ENCODE measurements at regions not wholly inside any gene's neighbourhood (a gene's known extent, or its start where the extent isn't known, plus 50 kb on each side); places are given as distances from the start of the nearest gene placed in this dataset.
A peak's percentile ranks its signal among the peaks of the same experiment; 100 is the strongest.
"Not testable (repeated sequence)": the region's sequence is repeated elsewhere in the genome, so short reads cannot be mapped to it uniquely, and the experiment has no call there.

DNA sequence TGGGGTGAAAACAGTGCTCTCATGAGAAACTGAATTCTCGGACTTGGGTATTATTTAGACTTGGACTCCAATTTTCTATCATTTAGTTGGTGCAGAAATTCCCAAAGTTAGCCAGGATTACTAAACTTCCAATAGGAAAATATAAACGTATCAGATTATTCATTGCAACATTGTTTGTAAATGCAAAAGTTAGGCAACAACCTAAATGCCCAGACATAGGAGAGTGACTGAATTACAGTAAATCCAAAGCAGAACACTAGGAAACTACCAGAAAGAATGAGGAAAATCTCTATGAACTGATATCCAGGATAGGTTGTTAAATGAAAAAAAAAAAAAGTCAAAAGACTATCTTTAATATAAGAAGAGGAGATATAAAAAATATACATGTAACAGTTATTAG is 96.2 kb upstream of the DPY19L1 start:
- H3K9me3 ChIP-seq (ENCODE audit: control insufficient read depth, low read depth, low read length); H3K27ac Mint-ChIP-seq; H2BK20ac ChIP-seq (ENCODE audit: low read depth, low read length, poor library complexity, severe bottlenecking); H4K20me1 ChIP-seq (ENCODE audit: control insufficient read depth, insufficient read depth, insufficient read length); H4K91ac ChIP-seq (ENCODE audit: insufficient read length, low read depth, low read length); H3K23me2 ChIP-seq (ENCODE audit: insufficient read length, low read depth, low read length, poor library complexity, severe bottlenecking); H3K9ac ChIP-seq (ENCODE audit: extremely low read depth, insufficient read length, low read length); H3K56ac ChIP-seq (ENCODE audit: insufficient read length, low read depth, low read length); H2AFZ ChIP-seq (ENCODE audit: low read length); H3K27me3 Mint-ChIP-seq (ENCODE audit: low read depth); H3K79me1 ChIP-seq (ENCODE audit: insufficient read depth, low read depth, low read length, poor library complexity, severe bottlenecking); H3T11ph ChIP-seq (ENCODE audit: low read length); H2BK12ac ChIP-seq (ENCODE audit: insufficient read length, low read depth, low read length); H2BK120ac ChIP-seq (ENCODE audit: low read depth, low read length, poor library complexity, severe bottlenecking); H4K8ac ChIP-seq (replicated peaks; ENCODE audit: insufficient read length, low read depth, low read length); H3K23ac ChIP-seq (ENCODE audit: insufficient read length, low read depth, low read length); H3K14ac ChIP-seq (ENCODE audit: insufficient read depth, low read length); H3K27ac ChIP-seq (ENCODE audit: insufficient read length, low read depth, low read length); H2BK15ac ChIP-seq (ENCODE audit: low read depth, low read length); H4K5ac ChIP-seq (ENCODE audit: insufficient read length, low read depth, low read length); H3K4me1 ChIP-seq (ENCODE audit: insufficient read depth, low read length); H3K4me3 Mint-ChIP-seq; H3K27me3 ChIP-seq (ENCODE audit: insufficient read depth, low read length); H3K79me2 ChIP-seq (ENCODE audit: insufficient read depth, low read length); H3K18ac ChIP-seq (ENCODE audit: insufficient read length, low read depth, low read length); H2BK5ac ChIP-seq (ENCODE audit: insufficient read length, low read length); H3K4me2 ChIP-seq (ENCODE audit: insufficient read depth, insufficient read length, low read length); H3K36me3 Mint-ChIP-seq (ENCODE audit: insufficient read depth in 1 of 3, low read depth in 3 of 3); H2AK5ac ChIP-seq (ENCODE audit: insufficient read length, low read length); H3K4ac ChIP-seq (ENCODE audit: low read depth, low read length); H3K4me1 Mint-ChIP-seq; H3K9me3 Mint-ChIP-seq; DNase-seq: not testable (repeated sequence)
- no CpG with 5 or more reads among the region's 2 CpGs for WGBS (ENCODE audit: extremely low coverage, insufficient read length, low lambda C conversion rate)

DNA sequence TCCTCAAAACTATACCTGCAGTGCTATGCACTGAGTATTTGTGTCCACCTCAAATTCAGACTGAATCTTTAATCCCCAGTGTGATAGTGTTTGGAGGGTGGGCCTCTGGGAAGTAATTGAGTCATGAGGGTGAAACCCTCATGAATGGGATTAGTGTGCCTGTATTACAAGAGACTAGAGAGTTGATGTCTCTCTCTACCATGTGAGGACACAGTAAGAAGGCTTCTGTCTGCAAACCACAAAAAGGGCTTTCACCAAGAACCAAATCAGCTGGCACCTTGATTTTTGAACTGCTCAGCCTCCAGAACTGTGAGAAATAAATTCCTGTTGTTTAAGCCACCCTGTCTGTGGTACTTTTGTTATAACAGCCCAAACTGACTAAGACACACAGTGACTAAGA is 95.7 kb upstream of the DPY19L1 start:
- not testable (repeated sequence) for H3K27me3 Mint-ChIP-seq (ENCODE audit: low read depth); H2BK15ac ChIP-seq (ENCODE audit: low read depth, low read length); H3K4me2 ChIP-seq (ENCODE audit: insufficient read depth, insufficient read length, low read length); H3K79me1 ChIP-seq (ENCODE audit: insufficient read depth, low read depth, low read length, poor library complexity, severe bottlenecking); H3K4ac ChIP-seq (ENCODE audit: low read depth, low read length); H3K36me3 Mint-ChIP-seq (ENCODE audit: insufficient read depth in 1 of 3, low read depth in 3 of 3); H3K18ac ChIP-seq (ENCODE audit: insufficient read length, low read depth, low read length); H3K14ac ChIP-seq (ENCODE audit: insufficient read depth, low read length); H4K20me1 ChIP-seq (ENCODE audit: control insufficient read depth, insufficient read depth, insufficient read length); H4K8ac ChIP-seq (replicated peaks; ENCODE audit: insufficient read length, low read depth, low read length); H3K27ac ChIP-seq (ENCODE audit: insufficient read length, low read depth, low read length); H3K4me1 ChIP-seq (ENCODE audit: insufficient read depth, low read length); H3K27me3 ChIP-seq (ENCODE audit: insufficient read depth, low read length); H3K4me1 Mint-ChIP-seq; H2BK120ac ChIP-seq (ENCODE audit: low read depth, low read length, poor library complexity, severe bottlenecking); H4K91ac ChIP-seq (ENCODE audit: insufficient read length, low read depth, low read length); H3K23ac ChIP-seq (ENCODE audit: insufficient read length, low read depth, low read length); H3K9me3 Mint-ChIP-seq; H3K9ac ChIP-seq (ENCODE audit: extremely low read depth, insufficient read length, low read length); H4K5ac ChIP-seq (ENCODE audit: insufficient read length, low read depth, low read length); DNase-seq; H3K23me2 ChIP-seq (ENCODE audit: insufficient read length, low read depth, low read length, poor library complexity, severe bottlenecking); H2AK5ac ChIP-seq (ENCODE audit: insufficient read length, low read length); H3K79me2 ChIP-seq (ENCODE audit: insufficient read depth, low read length); H2BK12ac ChIP-seq (ENCODE audit: insufficient read length, low read depth, low read length); H3K4me3 Mint-ChIP-seq; H2BK20ac ChIP-seq (ENCODE audit: low read depth, low read length, poor library complexity, severe bottlenecking); H3K9me3 ChIP-seq (ENCODE audit: control insufficient read depth, low read depth, low read length); H3T11ph ChIP-seq (ENCODE audit: low read length); H3K56ac ChIP-seq (ENCODE audit: insufficient read length, low read depth, low read length); H2AFZ ChIP-seq (ENCODE audit: low read length); H2BK5ac ChIP-seq (ENCODE audit: insufficient read length, low read length)
- H3K27ac Mint-ChIP-seq, result peak overlapping the region in 1 of 3 experiments; percentile 31; a peak in 1 of 7 replicates

DNA sequence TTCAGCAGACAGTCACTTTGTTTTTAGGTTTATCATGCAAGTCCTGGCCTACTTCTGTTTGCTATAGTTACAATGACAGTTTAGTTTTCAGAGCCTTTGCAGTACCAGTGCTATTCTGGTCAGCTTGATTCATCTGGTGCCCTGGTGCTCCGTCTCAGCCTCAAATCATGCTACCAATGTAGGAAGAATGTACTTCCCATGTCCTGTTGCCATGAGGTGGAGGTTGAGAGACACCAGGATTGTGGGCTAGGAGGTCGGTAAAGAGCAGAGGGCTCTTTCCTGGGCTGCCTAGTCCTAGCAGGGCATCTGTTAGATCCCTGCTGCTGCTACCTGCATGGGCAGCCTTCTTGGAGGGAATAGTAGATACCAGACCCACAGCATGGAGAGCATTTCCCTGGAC is 91.4 kb upstream of the DPY19L1 start:
- H4K20me1 ChIP-seq (ENCODE audit: control insufficient read depth, insufficient read depth, insufficient read length); H3K4me1 Mint-ChIP-seq; H3K23ac ChIP-seq (ENCODE audit: insufficient read length, low read depth, low read length); H3K9me3 ChIP-seq (ENCODE audit: control insufficient read depth, low read depth, low read length); H3K27ac Mint-ChIP-seq; H2AFZ ChIP-seq (ENCODE audit: low read length); H3K18ac ChIP-seq (ENCODE audit: insufficient read length, low read depth, low read length); H2BK5ac ChIP-seq (ENCODE audit: insufficient read length, low read length); H3K79me1 ChIP-seq (ENCODE audit: insufficient read depth, low read depth, low read length, poor library complexity, severe bottlenecking); H3K36me3 Mint-ChIP-seq (ENCODE audit: insufficient read depth in 1 of 3, low read depth in 3 of 3); H3K9me3 Mint-ChIP-seq; H2BK20ac ChIP-seq (ENCODE audit: low read depth, low read length, poor library complexity, severe bottlenecking); H3T11ph ChIP-seq (ENCODE audit: low read length); H2AK5ac ChIP-seq (ENCODE audit: insufficient read length, low read length); H3K56ac ChIP-seq (ENCODE audit: insufficient read length, low read depth, low read length); H3K14ac ChIP-seq (ENCODE audit: insufficient read depth, low read length); H2BK120ac ChIP-seq (ENCODE audit: low read depth, low read length, poor library complexity, severe bottlenecking); H2BK15ac ChIP-seq (ENCODE audit: low read depth, low read length); H3K27ac ChIP-seq (ENCODE audit: insufficient read length, low read depth, low read length); H3K27me3 ChIP-seq (ENCODE audit: insufficient read depth, low read length); H3K4me3 Mint-ChIP-seq; H3K27me3 Mint-ChIP-seq (ENCODE audit: low read depth); H2BK12ac ChIP-seq (ENCODE audit: insufficient read length, low read depth, low read length); H3K23me2 ChIP-seq (ENCODE audit: insufficient read length, low read depth, low read length, poor library complexity, severe bottlenecking); H3K9ac ChIP-seq (ENCODE audit: extremely low read depth, insufficient read length, low read length); DNase-seq; H3K4me2 ChIP-seq (ENCODE audit: insufficient read depth, insufficient read length, low read length); H3K4ac ChIP-seq (ENCODE audit: low read depth, low read length); H3K79me2 ChIP-seq (ENCODE audit: insufficient read depth, low read length); H4K5ac ChIP-seq (ENCODE audit: insufficient read length, low read depth, low read length); H4K8ac ChIP-seq (replicated peaks; ENCODE audit: insufficient read length, low read depth, low read length); H3K4me1 ChIP-seq (ENCODE audit: insufficient read depth, low read length); H4K91ac ChIP-seq (ENCODE audit: insufficient read length, low read depth, low read length): not testable (repeated sequence)
- no CpG with 5 or more reads among the region's 2 CpGs for WGBS (ENCODE audit: extremely low coverage, insufficient read length, low lambda C conversion rate)
